ENCODE measurements at regions not wholly inside any gene's neighbourhood (a gene's known extent, or its start where the extent isn't known, plus 50 kb on each side); places are given as distances from the start of the nearest gene placed in this dataset.

- DNase-seq (ENCODE audit: low read depth): no peak
Observed at GRCh38 chr18:78641689-78642231, 337.9 kb upstream of the SALL3 start.

- DNase-seq (ENCODE audit: low read depth): no peak
Observed at GRCh38 chr18:78642296-78642951, 337.2 kb upstream of the SALL3 start.

DNA sequence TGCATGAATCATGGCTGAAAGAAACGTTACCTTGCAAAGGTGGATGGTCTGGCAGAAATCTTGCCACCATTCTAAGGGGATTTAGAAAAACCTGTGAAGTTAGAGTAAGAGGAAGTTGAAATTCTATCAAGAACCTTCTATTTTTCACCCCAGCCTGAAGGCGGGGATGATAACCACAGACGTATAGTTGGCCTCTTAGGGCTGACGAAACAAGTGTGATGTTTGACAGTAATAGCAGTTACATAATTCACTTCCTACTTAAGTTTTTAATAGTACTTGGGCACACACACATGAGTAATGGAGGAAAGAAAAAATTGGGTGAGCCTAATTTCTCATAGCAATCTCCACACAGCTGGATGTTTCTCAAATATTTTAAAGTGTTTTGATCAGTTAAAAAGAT lies 336.6 kb upstream of the SALL3 start:
- DNase-seq (ENCODE audit: low read depth): no peak

DNA sequence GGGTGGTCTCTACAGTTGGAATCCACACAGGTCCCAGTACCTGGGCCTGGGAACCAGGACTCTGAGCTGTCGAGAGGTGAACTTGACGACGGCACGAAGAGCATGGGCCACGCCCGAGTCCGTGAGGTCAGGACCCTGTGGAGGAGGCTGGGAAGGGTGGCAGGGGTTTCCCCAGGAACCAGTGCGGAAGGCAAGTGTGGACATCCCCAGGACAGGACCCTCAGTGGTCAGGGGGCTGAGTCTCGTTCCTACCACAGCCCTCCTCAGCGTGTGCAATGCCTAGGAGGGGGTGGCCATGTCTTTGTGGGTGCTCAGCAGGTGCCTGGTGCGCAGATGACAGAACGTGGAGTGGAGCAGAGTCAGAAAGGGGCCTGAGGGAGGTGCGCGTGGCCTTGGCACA lies 335.6 kb upstream of the SALL3 start:
- DNase-seq (ENCODE audit: low read depth): no peak

DNA sequence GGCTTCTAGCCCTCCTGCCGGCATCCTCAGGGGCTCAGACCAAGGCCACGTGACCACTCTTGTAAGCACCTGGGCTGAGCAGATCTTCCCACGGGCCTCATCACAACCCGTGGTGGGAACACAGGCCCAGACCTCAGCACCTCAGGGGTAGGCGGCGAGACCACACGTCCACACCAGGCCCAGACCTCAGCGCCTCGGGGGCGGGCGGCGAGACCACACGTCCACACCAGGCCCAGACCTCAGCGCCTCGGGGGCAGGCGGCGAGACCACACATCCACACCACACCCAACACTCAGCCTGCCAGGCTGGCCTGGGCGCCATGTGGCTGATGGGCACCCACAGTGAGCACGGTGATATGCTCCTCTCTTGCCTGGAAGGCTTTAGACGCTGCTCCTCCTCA lies 334.4 kb upstream of the SALL3 start:
- DNase-seq (ENCODE audit: low read depth): no peak

GRCh38 chr18:78647018-78647417 lies 332.6 kb upstream of the SALL3 start:
- no peak for DNase-seq (ENCODE audit: low read depth)

- no peak for DNase-seq (ENCODE audit: low read depth)
Observed at GRCh38 chr18:78649421-78649820, 330.2 kb upstream of the SALL3 start.

GRCh38 chr18:78650926-78651325 lies 328.7 kb upstream of the SALL3 start:
- no peak for DNase-seq (ENCODE audit: low read depth)

- DNase-seq (ENCODE audit: low read depth): no peak
Observed at GRCh38 chr18:78652001-78652545, 327.5 kb upstream of the SALL3 start.

DNA sequence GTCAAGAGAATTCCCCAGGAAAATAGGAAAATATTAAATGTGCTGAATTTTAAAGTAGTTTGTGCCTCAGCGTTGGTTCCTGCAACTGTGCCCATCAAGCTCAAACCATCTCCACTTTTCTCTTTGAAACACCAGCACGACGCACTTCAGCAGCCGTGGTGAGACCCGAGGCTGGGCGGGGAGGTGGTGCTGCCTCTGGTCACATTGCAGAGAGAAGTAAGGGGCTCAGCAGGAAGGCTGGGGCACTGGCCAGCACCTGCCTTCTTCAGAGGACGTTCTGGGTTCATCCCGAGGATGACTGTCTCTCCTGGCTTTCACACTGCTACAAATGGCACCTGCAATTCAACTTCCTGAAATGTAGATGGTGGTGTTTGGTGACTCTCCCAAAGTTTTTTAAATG lies 323.7 kb upstream of the SALL3 start:
- DNase-seq (ENCODE audit: low read depth): no peak

GRCh38 chr18:78656346-78656925 lies 323.2 kb upstream of the SALL3 start:
- DNase-seq (ENCODE audit: low read depth): no peak

GRCh38 chr18:78658531-78658930 lies 321.1 kb upstream of the SALL3 start:
- no peak for DNase-seq (ENCODE audit: low read depth)

- DNase-seq (ENCODE audit: low read depth): no peak
Observed at GRCh38 chr18:78659057-78659456, 320.6 kb upstream of the SALL3 start.

- no peak for DNase-seq (ENCODE audit: low read depth)
Observed at GRCh38 chr18:78659748-78660147, 319.9 kb upstream of the SALL3 start.

GRCh38 chr18:78660311-78660710 lies 319.3 kb upstream of the SALL3 start:
- no peak for DNase-seq (ENCODE audit: low read depth)

- DNase-seq (ENCODE audit: low read depth): no peak
Observed at GRCh38 chr18:78661316-78661715, 318.3 kb upstream of the SALL3 start.

DNA sequence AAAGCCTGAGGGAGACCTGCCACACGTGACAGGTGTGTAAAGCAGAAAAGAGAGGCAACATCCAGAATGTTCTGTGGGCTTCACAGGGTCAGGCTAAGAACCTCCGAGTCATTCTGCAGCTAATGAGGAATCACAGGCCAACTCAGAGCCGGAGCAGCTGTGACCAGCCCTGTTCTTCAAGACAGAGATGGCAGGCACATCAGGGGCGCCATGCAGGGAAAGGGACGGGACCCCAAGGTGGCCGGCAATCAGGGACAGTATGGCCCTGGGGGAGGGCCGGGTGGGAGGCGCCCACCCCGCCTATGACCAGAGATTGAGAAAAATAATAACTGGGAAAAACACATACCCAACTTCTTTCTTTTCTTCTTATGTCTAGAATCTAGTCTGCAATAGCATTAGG lies 316.7 kb upstream of the SALL3 start:
- DNase-seq (ENCODE audit: low read depth): no peak

DNA sequence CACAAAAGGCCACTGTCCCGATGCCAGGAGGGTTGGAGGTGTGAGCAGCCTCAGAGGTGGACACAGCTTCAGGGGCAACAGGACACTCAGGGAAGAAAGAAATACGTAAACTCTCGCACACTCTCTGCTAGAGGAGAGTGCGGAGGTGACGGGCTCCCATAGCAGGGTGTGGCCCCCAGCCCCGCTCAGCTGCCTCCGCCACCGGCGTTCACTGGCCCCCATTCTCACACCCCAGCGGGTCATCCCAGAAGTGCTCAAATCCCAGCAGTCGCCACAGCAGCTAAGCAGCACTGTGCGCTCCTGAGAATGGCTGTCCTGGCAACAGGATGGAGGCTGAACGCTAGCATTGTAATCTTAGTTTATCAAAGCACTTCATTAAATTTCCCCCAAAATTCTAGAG lies 315.6 kb upstream of the SALL3 start:
- DNase-seq (ENCODE audit: low read depth): no peak

DNA sequence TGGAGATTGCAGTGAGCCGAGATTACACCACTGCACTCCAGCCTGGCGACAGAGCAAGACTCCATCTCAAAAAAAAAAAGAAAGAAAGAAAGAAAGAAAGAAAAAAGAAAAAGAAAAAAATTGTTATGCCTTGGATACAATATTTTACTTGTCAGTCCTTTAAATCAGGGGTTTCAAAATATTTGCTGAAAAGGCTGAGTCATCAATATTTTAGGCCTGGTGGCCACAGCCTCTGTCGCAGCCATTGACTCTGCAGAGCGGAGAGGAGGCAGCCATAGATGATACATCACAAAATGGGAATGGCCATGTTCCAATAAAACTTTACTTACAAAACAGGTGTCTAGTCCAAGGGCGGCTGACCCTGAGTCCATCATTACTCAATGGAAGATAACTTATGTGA lies 314.8 kb upstream of the SALL3 start:
- DNase-seq (ENCODE audit: low read depth): no peak

DNA sequence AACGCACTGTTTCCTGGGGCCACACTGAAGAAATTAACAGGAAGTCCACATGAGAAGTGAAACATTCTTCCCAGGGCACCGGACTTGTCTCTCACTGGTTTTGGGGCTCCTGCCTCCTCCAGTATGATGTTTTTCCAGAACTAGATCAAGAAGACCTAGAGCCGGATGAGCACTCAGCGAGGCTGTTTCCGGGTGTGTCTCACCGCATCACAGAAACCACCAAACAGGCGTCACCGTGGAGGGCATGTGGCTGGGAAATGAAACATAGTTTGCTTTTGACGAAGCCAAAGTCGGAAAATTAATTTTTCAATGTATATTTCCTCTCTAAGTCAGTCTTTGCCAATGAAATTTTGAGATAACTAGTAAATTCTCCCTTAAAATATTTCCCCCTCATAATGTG lies 314.0 kb upstream of the SALL3 start:
- DNase-seq (ENCODE audit: low read depth): no peak

DNA sequence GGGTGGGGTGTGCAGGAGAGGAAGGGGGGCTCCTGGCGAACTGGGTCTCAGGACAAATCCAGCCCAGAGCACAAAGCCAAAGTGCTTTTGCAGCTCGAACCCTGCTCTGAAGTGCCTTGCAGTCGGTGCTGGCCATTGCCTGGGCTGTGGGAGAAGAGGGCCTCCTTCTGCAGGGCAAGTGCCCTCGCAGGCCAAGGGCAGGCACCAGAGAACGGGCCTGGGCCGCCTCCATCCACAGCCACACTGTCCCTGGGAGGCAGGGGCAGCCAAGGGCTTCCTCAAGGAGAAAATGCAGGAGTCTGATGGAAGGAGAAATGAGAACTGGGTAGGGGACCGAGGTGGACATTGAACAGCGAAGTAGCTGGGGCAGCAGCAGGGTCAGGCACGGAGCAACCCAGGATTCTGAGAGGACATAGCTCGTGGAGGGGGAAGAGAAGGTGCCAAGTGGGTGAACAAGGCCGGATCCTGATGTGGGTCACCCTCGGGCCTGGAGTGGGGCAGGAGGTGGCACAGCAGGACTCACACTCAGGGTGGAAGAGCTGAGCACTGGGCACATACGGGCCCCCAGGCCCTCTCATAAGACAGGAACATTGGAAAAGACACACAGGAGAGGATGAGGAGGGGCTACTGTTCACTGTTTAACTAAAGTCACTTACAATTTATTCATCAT lies 312.8 kb upstream of the SALL3 start:
- no peak for DNase-seq (ENCODE audit: low read depth)

DNA sequence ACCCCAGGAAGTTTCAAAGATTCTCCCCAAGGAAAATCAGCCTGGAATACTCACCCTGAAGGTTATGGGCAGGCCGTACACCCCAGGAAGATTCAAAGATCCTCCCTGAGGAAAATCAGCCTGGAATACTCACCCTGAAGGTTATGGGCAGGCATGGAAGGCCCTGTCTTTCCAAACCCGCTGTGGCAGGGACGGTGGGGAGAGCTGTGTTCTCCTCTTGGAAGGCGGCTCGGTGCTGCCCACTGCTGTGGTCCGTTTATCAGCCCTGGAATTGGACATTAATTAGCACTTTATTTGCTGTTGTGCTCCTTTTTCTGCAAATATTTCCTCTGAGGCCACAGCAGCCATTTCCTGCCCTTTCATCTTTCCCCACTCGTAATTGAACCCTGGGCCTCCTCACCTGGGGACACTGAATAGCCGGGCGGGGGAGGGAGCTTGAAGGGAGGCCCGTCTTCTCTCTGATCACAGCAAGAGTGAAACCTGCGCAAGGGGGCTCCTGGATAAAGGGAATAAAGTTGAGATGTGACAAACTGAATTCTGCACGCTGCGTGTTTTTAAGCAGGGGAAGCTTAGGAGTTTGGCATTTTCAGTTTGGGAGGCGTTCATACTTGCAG lies 308.7 kb upstream of the SALL3 start:
- no peak for DNase-seq (ENCODE audit: low read depth)

Data from forelimb muscle (tissue), 1 donor.